ENCODE measurements at regions not wholly inside any gene's neighbourhood (a gene's known extent, or its start where the extent isn't known, plus 50 kb on each side); places are given as distances from the start of the nearest gene placed in this dataset.

DNA sequence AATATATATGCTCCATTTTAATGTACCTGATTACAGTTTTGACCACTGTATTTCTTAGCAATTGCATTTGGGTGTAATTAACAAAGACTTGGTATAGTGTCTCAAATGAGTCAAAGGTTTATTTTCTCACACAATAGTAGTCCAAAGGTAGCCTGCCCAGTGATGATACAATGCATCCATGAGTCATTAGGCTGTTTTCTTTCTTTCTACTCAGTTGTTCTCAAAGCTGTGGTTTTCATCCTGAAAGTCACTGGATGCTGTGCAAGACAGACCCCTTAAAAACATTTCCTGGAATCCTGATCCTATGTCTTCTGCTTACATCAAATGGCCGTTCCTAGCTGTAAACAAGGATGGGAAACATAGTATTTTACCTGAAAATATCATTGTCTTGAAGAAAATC, 651.2 kb upstream of the MIR17HG start:
- TF ChIP-seq ZFP36 (IDR thresholded peaks at IDR 0.05; ENCODE audit: borderline replicate concordance, partially characterized antibody) = no peak
- no peak for TF ChIP-seq ZC3H11A (IDR thresholded peaks at IDR 0.05)
- TF ChIP-seq POLR2A (IDR thresholded peaks at IDR 0.05; ENCODE audit: low read length) = no peak
- no peak for TF ChIP-seq CHD4 (IDR thresholded peaks at IDR 0.05; ENCODE audit: borderline replicate concordance)
- TF ChIP-seq EP300 (IDR thresholded peaks at IDR 0.05) = no peak
- TF ChIP-seq NPAS2 (CRISPR knock-in tag; IDR thresholded peaks at IDR 0.05; ENCODE audit: borderline replicate concordance) = no peak
- TF ChIP-seq, protein P1, sequence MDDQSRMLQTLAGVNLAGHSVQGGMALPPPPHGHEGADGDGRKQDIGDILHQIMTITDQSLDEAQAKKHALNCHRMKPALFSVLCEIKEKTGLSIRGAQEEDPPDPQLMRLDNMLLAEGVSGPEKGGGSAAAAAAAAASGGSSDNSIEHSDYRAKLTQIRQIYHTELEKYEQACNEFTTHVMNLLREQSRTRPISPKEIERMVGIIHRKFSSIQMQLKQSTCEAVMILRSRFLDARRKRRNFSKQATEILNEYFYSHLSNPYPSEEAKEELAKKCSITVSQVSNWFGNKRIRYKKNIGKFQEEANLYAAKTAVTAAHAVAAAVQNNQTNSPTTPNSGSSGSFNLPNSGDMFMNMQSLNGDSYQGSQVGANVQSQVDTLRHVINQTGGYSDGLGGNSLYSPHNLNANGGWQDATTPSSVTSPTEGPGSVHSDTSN (IDR thresholded peaks at IDR 0.05) = no peak
- TF ChIP-seq, protein P2, sequence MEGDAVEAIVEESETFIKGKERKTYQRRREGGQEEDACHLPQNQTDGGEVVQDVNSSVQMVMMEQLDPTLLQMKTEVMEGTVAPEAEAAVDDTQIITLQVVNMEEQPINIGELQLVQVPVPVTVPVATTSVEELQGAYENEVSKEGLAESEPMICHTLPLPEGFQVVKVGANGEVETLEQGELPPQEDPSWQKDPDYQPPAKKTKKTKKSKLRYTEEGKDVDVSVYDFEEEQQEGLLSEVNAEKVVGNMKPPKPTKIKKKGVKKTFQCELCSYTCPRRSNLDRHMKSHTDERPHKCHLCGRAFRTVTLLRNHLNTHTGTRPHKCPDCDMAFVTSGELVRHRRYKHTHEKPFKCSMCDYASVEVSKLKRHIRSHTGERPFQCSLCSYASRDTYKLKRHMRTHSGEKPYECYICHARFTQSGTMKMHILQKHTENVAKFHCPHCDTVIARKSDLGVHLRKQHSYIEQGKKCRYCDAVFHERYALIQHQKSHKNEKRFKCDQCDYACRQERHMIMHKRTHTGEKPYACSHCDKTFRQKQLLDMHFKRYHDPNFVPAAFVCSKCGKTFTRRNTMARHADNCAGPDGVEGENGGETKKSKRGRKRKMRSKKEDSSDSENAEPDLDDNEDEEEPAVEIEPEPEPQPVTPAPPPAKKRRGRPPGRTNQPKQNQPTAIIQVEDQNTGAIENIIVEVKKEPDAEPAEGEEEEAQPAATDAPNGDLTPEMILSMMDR (IDR thresholded peaks at IDR 0.05) = no peak
- no peak for TF ChIP-seq BHLHE40 (IDR thresholded peaks at IDR 0.05; ENCODE audit: low read depth, low read length)
- TF ChIP-seq RNF2 (IDR thresholded peaks at IDR 0.05; ENCODE audit: borderline replicate concordance, low read depth) = no peak
- no peak for TF ChIP-seq KDM5A (IDR thresholded peaks at IDR 0.05)
- TF ChIP-seq MAZ (IDR thresholded peaks at IDR 0.05; ENCODE audit: borderline replicate concordance, low read depth, low read length) = no peak
- no peak for TF ChIP-seq PHF8 (IDR thresholded peaks at IDR 0.05; ENCODE audit: borderline replicate concordance, low read depth)
